Tibial nerve (tissue), 3 donors: ENCODE measurements at regions not wholly inside any gene's neighbourhood (a gene's known extent, or its start where the extent isn't known, plus 50 kb on each side); places are given as distances from the start of the nearest gene placed in this dataset.

Experiments used
- POLR2A ChIP-seq, 2 donors: fragments of 450-650 bp; IDR thresholded peaks; one replicate each; pipeline ENCODE4 v1.6.1; 2017; ENCODE audit warnings: antibody characterized with exemption in 2 of 2, mild to moderate bottlenecking in 2 of 2, moderate library complexity in 2 of 2
- TF ChIP-seq, protein P1 (sequence below), 5 experiments: fragments of 200-600 bp in 3 of 5; fragments of 450-650 bp in 2 of 5; sonication (generic) in 3 of 5; IDR thresholded peaks; one replicate each; pipeline ENCODE4 v1.5.1; 2016 to 2019; ENCODE audit warnings: antibody characterized with exemption in 5 of 5, mild to moderate bottlenecking in 3 of 5, moderate library complexity in 2 of 5

DNA sequence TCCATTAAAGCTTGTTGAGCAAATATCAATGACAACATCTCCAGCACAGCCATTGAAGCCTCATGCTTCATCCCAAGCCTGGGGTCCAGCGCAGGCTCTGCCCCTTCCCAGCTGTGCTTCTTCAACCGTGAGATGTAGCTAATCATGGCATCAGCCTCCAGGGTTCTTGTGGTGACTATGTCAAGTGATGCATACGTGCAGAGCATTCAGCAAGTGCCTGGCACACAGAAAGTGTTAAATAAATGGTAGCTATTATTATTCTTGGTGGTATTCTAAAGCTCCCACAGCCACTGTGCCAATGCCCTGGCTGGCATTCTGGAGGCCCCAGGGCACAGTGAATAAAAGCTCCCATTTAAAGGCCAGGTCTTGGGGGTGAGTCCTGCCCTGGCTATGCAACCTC, 146.6 kb downstream of the WDR11 start:
- TF ChIP-seq POLR2A (IDR thresholded peaks at IDR 0.05), result no peak
- TF ChIP-seq, protein P1, sequence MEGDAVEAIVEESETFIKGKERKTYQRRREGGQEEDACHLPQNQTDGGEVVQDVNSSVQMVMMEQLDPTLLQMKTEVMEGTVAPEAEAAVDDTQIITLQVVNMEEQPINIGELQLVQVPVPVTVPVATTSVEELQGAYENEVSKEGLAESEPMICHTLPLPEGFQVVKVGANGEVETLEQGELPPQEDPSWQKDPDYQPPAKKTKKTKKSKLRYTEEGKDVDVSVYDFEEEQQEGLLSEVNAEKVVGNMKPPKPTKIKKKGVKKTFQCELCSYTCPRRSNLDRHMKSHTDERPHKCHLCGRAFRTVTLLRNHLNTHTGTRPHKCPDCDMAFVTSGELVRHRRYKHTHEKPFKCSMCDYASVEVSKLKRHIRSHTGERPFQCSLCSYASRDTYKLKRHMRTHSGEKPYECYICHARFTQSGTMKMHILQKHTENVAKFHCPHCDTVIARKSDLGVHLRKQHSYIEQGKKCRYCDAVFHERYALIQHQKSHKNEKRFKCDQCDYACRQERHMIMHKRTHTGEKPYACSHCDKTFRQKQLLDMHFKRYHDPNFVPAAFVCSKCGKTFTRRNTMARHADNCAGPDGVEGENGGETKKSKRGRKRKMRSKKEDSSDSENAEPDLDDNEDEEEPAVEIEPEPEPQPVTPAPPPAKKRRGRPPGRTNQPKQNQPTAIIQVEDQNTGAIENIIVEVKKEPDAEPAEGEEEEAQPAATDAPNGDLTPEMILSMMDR (IDR thresholded peaks at IDR 0.05), result no peak
